ENCODE measurements at regions not wholly inside any gene's neighbourhood (a gene's known extent, or its start where the extent isn't known, plus 50 kb on each side); places are given as distances from the start of the nearest gene placed in this dataset.

GRCh38 chr16:63292036-63292435 lies 1255.8 kb upstream of the CDH8 start:
- no peak for DNase-seq

- peak; percentile 17 for DNase-seq
These were observed 1253.7 kb upstream of the CDH8 start for GRCh38 chr16:63289834-63290460.

GRCh38 chr16:63287401-63287800 lies 1251.2 kb upstream of the CDH8 start:
- no peak for DNase-seq

DNA sequence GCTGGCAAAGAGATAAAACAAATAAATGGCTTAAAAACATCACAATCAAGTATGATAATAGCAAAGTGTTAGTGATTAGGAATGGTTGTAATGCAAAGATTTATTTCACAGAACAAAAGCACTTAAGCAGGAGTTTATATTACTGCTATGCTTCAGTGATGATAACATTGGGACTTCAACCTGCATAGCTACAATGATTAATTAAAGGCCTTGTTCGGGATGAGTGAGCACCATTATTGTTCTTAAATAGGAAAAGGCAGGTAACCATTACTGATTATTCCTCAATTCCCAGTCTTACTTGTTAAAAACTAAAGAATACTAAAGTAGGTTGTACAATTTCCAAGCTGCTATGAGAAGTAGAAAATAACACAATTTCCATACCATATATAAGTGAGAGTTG lies 1247.5 kb upstream of the CDH8 start:
- DNase-seq = no peak

GRCh38 chr16:63244631-63245030 lies 1208.4 kb upstream of the CDH8 start:
- no peak for DNase-seq

DNA sequence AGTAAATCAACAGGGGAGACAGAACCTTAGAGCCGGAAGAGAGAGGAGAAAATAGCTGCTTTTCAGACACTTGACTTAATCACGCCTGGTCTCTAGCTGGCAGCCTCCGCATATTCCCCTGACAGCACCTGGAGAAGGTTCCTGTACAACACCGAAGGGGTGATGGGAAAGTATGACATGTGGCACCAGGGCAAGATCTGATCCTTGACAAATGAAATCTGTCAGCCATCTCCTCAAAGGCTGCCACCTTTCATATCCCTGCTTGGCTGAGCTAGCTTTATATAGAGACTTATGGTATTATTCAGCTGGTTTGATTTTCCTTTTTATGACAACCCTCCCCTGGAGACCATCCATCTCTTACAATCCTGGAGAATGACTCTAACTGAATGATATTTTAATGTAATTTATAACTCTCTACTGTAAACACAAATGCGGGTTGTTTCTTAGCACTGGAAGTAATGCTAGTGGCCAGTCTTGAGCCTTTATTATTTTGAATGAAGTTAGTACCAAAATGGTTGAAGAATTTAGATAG lies 1205.3 kb upstream of the CDH8 start:
- DNase-seq = no peak

DNA sequence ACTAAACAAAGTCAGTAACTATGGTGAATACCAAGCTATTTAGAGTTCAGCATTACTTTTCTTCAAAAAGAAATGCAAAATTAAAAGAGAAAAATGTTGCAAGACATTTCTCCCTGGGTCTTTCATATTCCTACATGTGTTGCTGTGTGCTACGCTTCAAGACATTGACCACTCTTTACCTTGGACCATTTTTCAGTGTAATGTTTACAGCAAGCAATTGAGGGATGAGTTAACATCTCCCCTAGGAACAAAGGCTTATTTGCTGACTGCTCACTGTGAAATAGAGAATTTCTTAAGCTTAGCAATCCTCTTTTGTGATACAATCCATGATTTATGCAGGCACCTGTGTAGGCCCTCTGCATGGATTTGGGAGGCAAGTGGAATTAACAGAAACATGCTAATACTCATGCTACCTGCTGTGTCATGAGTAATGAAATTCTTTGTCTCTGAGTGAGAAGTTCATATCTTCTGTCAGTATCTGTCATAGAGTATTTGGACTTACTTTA lies 1202.9 kb upstream of the CDH8 start:
- no peak for DNase-seq

- no peak for DNase-seq
These were observed 1194.3 kb upstream of the CDH8 start for GRCh38 chr16:63230421-63231040.

DNA sequence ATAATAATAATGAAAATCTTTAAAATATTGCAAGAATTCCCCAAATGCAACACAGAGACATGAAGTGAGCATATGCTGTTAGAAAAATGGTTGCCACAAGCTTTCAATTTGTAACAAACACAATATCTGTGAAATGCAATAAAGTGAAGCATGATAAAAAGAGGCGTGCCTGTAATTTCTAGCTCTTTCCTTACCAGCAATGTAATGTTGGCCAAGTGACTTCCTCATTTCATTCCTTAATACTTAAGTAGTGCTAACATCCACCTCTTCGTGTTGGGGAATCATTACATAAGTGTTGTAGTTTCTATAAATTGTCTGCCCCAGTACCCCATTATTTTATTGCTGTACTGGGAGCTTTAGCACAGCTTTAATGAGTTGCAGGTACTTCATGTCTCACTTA lies 1192.0 kb upstream of the CDH8 start:
- DNase-seq = no peak

DNA sequence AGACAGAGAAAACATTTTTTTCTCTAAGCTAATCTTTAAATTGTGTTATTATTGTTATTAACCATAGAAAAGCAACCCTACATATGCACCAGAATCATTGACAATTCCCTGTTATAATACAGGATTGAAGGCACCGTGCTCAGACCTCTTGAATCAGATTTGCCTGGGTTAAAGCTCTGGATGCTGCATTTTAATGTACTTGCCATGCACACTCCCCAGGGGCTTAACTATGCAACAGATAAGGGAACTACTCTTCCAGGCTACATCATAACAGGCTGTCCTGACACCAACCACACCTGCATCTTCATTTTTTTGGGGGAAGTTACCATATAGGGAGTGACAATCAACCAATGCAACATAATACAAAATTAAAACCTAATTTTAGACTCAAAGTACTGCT lies 1187.6 kb upstream of the CDH8 start:
- no peak for DNase-seq

GRCh38 chr16:63216696-63217423 lies 1180.6 kb upstream of the CDH8 start:
- no peak for DNase-seq

DNA sequence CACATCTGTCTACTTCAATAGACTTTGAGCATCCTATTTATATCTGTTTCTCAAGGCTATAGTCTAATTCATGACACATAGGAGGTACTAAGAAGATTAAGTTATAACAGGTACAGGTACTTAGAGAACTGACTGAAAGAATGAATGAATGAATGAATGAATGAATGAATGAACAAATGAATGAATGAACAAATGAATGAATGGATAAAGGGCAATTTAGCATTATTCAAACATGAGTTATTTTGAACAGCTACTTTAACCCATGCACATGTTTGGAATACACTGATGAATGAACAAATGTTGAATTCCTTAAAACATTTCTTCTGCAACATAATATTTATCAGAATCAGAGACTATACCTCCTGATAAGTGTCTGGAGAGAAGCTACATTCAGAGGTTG lies 1165.6 kb upstream of the CDH8 start:
- DNase-seq = no peak

DNA sequence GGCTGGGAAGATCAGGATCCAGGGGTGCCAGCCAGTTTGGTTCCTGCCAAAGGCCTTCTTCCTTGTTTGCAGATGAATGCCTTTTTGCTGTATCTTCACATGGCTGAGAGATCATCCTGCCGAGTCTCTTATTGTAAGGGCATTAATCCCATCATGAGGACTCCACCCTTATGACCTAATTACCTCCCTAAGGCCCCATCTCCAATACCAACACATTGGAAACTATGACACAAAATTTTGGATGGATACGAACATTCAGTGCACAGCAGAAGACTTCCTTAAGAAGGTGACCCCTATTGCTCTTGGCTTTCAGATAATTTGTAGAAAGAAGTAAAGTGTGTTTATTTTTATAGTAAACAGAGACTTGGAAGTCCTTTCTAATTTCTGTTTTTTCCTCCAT lies 1164.7 kb upstream of the CDH8 start:
- no peak for DNase-seq

DNA sequence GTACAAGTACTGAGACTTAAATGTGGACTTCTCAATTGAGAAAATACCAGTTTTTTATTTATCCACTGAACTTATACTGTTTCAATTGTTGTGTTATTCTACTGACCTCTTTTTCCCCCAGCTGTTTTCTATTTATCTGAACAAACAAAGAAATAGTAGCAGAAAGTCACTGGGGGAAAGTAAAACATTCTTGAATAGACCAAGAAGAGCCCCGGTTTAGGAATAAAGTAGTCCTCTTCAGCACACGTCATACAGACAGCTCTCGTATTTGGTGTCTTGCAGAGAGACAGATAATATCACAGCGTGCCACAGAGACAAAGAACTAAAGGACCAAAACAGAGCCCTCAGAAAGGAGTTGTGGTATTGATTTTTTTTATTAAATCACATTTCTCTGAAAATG lies 1159.1 kb upstream of the CDH8 start:
- DNase-seq = no peak

GRCh38 chr16:63192980-63193379 lies 1156.7 kb upstream of the CDH8 start:
- DNase-seq = no peak

DNA sequence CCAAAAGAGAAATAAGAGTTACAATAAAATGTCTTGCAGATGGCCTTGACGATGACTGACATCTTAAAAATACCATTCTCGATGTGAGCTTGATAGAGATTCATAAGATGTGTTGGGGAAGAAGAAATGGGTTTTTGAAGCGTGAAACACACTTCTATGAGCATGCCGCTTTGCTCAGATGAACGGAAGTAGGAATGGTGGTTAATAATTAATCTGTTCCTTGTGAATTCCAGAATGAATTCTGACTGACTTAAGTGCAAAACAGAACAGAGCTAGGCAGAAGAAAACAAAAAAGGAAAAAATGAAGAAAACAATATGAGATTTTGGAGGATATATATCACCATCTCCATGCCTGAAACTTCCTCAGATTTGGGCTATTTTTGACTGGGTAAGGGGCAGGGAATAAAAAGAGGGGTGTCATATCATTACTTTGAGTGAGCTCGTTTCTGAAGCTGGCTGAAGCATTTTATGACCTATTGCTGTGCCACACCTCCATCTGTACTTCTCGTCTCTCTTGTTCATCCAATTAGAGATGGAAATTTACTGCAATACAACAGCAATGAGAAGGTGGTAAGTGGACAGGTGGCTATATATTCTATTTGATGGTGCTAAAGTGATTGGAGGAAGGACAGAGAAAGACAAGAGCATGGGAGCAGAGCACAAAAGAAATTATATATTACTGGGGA lies 1152.0 kb upstream of the CDH8 start:
- DNase-seq = no peak

- DNase-seq = no peak
These were observed 1151.4 kb upstream of the CDH8 start for GRCh38 chr16:63187638-63188037.

- no peak for DNase-seq
These were observed 1149.1 kb upstream of the CDH8 start for GRCh38 chr16:63185235-63185780.

DNA sequence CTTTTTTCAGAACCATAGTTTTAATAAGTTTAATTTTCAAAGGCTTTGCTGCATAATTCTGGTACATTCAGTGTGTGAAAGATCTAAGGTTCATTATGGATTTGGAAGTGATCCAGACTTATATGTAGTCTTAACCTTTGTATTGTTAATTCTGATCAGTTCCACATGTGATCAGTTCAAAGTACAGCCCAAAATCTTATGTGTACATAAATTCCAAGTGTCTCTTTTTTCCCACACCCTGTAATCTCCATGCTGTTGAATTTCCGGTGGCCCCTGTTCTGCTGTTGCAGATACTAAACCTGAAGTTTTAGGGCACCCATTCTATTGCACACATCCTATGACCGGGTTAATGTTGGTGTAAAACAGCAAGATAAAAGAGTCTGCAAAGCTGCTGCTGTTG lies 1147.5 kb upstream of the CDH8 start:
- no peak for DNase-seq

DNA sequence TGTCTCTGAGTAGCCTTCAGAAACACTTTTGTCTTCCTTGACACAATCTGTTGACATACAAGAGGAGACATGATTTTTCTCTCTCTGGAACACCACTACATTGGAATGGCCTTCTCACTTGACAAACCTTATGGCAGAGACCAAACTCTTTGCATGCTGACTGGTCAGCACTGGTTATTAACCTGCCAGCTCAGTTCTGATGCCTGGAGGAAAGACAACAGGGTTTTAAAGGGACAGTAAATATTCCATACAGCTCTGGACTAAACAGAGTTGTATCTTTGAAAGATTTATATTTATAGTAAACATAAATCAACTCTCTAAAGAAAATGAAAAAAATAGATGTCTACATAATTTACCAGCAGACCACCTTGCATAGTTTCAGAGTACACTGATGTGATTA lies 1139.1 kb upstream of the CDH8 start:
- DNase-seq = no peak

DNA sequence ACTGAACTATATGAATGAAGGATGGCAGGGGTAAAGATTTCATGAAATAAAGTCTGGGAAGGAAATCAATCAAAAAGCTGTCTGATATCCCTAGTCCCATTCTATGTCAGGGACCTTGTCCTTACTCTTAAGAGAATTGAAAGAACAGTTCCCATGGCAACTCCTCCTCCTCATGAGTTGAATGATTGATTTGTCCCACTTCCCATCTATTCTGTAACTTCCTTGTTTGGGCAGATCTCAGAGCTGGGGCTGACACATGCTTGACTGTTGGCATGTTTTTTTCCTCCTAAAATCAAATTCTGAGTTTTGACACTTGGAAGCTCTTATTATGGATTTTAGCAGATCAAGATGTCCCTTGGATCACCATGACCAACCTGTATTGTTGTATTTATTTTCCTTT lies 1138.6 kb upstream of the CDH8 start:
- DNase-seq = no peak

DNA sequence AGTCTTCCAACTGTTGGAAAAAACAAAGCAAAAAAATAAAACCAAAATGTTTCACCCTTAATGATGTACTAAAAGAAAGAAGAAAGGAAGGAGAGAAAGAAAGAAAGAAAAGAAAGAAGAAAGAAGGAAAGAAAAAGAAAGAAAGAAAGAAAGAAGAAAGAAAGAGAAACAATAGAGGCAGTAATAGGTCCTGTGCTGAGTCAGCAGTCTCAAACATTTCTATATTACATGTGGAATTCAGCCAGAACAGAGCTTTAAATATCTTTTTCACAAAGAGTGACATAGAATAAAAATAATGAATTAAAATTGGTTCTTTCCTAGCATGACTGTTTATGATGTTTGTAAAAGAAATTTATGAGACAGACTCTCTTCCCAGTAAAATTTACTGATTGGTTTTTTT lies 1135.3 kb upstream of the CDH8 start:
- no peak for DNase-seq

- no peak for DNase-seq
These were observed 1132.9 kb upstream of the CDH8 start for GRCh38 chr16:63169100-63169499.

Measured in 8988T (cell line).